SHP77 treated with DMSO at 0.1 percent for 48 hours (cell line): ENCODE measurements at regions not wholly inside any gene's neighbourhood (a gene's known extent, or its start where the extent isn't known, plus 50 kb on each side); places are given as distances from the start of the nearest gene placed in this dataset.

Source experiments
- DNase-seq: peaks from one replicate; lab custom pipeline; 2025; lab: John Stamatoyannopoulos, UW

GRCh38 chr12:58190618-58191017 is 249.3 kb downstream of the ATP23 start:
- DNase-seq = no peak

- DNase-seq = no peak
These were observed 255.6 kb downstream of the ATP23 start for GRCh38 chr12:58196971-58197370.

- DNase-seq = no peak
These were observed 261.8 kb downstream of the ATP23 start for GRCh38 chr12:58202933-58203718.

GRCh38 chr12:58204071-58204470 is 262.7 kb downstream of the ATP23 start:
- no peak for DNase-seq

GRCh38 chr12:58206876-58207275 is 265.5 kb downstream of the ATP23 start:
- DNase-seq = no peak

GRCh38 chr12:58211211-58211610 is 269.8 kb downstream of the ATP23 start:
- DNase-seq = no peak

GRCh38 chr12:58217130-58217529 is 275.8 kb downstream of the ATP23 start:
- no peak for DNase-seq

GRCh38 chr12:58224536-58225105 is 283.3 kb downstream of the ATP23 start:
- DNase-seq = no peak

GRCh38 chr12:58225203-58225877 is 284.0 kb downstream of the ATP23 start:
- DNase-seq = no peak

GRCh38 chr12:58233886-58234285 is 292.5 kb downstream of the ATP23 start:
- no peak for DNase-seq

GRCh38 chr12:58238411-58238810 is 297.0 kb downstream of the ATP23 start:
- DNase-seq = no peak

GRCh38 chr12:58241099-58241498 is 299.7 kb downstream of the ATP23 start:
- no peak for DNase-seq

- no peak for DNase-seq
These were observed 301.6 kb downstream of the ATP23 start for GRCh38 chr12:58242796-58243630.

GRCh38 chr12:58247633-58248032 is 306.3 kb downstream of the ATP23 start:
- DNase-seq = peak; percentile 4

GRCh38 chr12:58248599-58248998 is 307.2 kb downstream of the ATP23 start:
- DNase-seq = no peak

GRCh38 chr12:58249610-58250009 is 308.2 kb downstream of the ATP23 start:
- DNase-seq = no peak

- DNase-seq = no peak
These were observed 308.7 kb downstream of the ATP23 start for GRCh38 chr12:58250077-58250476.

GRCh38 chr12:58252914-58253313 is 311.5 kb downstream of the ATP23 start:
- DNase-seq = no peak

GRCh38 chr12:58253663-58254062 is 312.3 kb downstream of the ATP23 start:
- no peak for DNase-seq

GRCh38 chr12:58254463-58255100 is 313.2 kb downstream of the ATP23 start:
- DNase-seq = no peak

- no peak for DNase-seq
These were observed 321.4 kb downstream of the ATP23 start for GRCh38 chr12:58262796-58263195.

- no peak for DNase-seq
These were observed 322.4 kb downstream of the ATP23 start for GRCh38 chr12:58263816-58264215.
